Transverse colon (tissue), 4 donors: ENCODE measurements at regions not wholly inside any gene's neighbourhood (a gene's known extent, or its start where the extent isn't known, plus 50 kb on each side); places are given as distances from the start of the nearest gene placed in this dataset.

Source experiments
- DNase-seq: peaks from one replicate; pipeline ENCODE4 v3.0.0-alpha.2; 2019
- H3K27ac ChIP-seq, 4 donors: fragments of 200-600 bp; sonication (generic); 2 replicates each; pipeline ENCODE4 v1.5.1; 2016 to 2018; ENCODE audit warnings: inconsistent platforms in 4 of 4
- H3K27me3 ChIP-seq: fragments of 200-600 bp; sonication (generic); 2 replicates; pipeline ENCODE4 v1.5.1; 2017; ENCODE audit warnings: inconsistent platforms
- H3K36me3 ChIP-seq, 4 donors: fragments of 200-600 bp; sonication (generic); 2 replicates each; pipeline ENCODE4 v1.5.1; 2017 to 2019; ENCODE audit warnings: inconsistent platforms in 4 of 4
- H3K4me1 ChIP-seq, 4 donors: fragments of 200-600 bp; sonication (generic); 2 replicates each; pipeline ENCODE4 v1.5.1; 2017 to 2020; ENCODE audit warnings: inconsistent platforms in 4 of 4
- H3K4me3 ChIP-seq, 4 donors: fragments of 200-600 bp; sonication (generic); 1 replicate in 1 of 4; 2 replicates in 3 of 4; pipeline versions ENCODE4 v1.5.1 to v1.6.1; 2017 to 2019; ENCODE audit warnings: inconsistent platforms in 4 of 4
- H3K9me3 ChIP-seq, 2 donors: fragments of 200-600 bp; sonication (generic); 2 replicates each; pipeline ENCODE4 v1.5.1; 2017 to 2019; ENCODE audit warnings: inconsistent platforms in 2 of 2
- CTCF ChIP-seq, 5 experiments: fragments of 200-600 bp in 3 of 5; fragments of 450-650 bp in 2 of 5; sonication (generic) in 3 of 5; IDR thresholded peaks; 1 replicate in 2 of 5; 2 replicates in 3 of 5; pipeline ENCODE4 v1.5.1; 2016 to 2017; ENCODE audit warnings: antibody characterized with exemption in 5 of 5, inconsistent platforms in 3 of 5, mild to moderate bottlenecking in 2 of 5, moderate library complexity in 1 of 5
- EP300 ChIP-seq: sonication (generic); formaldehyde crosslinking; IDR thresholded peaks from one replicate; pipeline ENCODE4 v1.6.1; 2017; ENCODE audit warnings: antibody characterized with exemption, low read depth
- POLR2A ChIP-seq: fragments of 450-650 bp; IDR thresholded peaks from one replicate; pipeline ENCODE4 v1.6.1; 2016; ENCODE audit warnings: antibody characterized with exemption, mild to moderate bottlenecking, moderate library complexity
- POLR2AphosphoS5 ChIP-seq, 3 donors: sonication (generic); formaldehyde crosslinking; IDR thresholded peaks; one replicate each; pipeline ENCODE4 v1.6.1; 2016; ENCODE audit warnings: antibody characterized with exemption in 3 of 3
- WGBS, 2 donors: methylation state at CpG; one replicate each; pipeline ENCODE4 v1.1.5; 2018; ENCODE audit warnings: low coverage in 1 of 2; 5-methylcytosine and 5-hydroxymethylcytosine counted together
- in situ Hi-C, 4 donors: fragments of 200-750 bp; cut with MboI; loops; one replicate each; pipeline versions ENCODE4 v1.15.0 to v1.15.1; 2017; ENCODE audit warnings: low sequenced_read_pairs in 3 of 4, low pct_ligation_motif_present in 1 of 4, low pct_unique_long_range_greater_than_20kb in 1 of 4
- intact Hi-C: fragments of 100-400 bp; cut with DNase I; formaldehyde crosslinking; loops from one replicate; pipeline ENCODE4 v1.15.1; 2023; ENCODE audit warnings: low total_unique reads

GRCh38 chr3:83230841-83231240 lies 1469.4 kb upstream of the GBE1 start:
- no peak for TF ChIP-seq CTCF (IDR thresholded peaks at IDR 0.05)
- TF ChIP-seq POLR2AphosphoS5 (IDR thresholded peaks at IDR 0.05), result no peak
- no peak for TF ChIP-seq POLR2A
- no peak for TF ChIP-seq EP300
- intact Hi-C loops (no loop called here), in situ Hi-C loops (no loop called here)
- DNase-seq, result no peak
- Histone ChIP-seq H3K4me1 (no peaks in the 10 kb centered on the region), H3K9me3 (peaks cover 0 to 5% of the 10 kb centered on the region in 2 donors), H3K36me3 (no peaks in the 10 kb centered on the region), H3K27me3 (no peaks in the 10 kb centered on the region), H3K27ac (no peak overlapping the region), H3K4me3 (no peak overlapping the region)
- whole genome bisulfite sequencing, 2 donors, result 33 to 50% methylated on average over 3 of the region's 3 CpGs

- 75 to 86% methylated on average over 1 of the region's 1 CpG for WGBS, 2 donors
- Histone ChIP-seq H3K27ac (no peak overlapping the region), H3K4me3 (no peak overlapping the region), H3K4me1 (no peaks in the 10 kb centered on the region), H3K36me3 (no peaks in the 10 kb centered on the region), H3K9me3 (peaks cover 0 to 5% of the 10 kb centered on the region in 2 donors), H3K27me3 (no peaks in the 10 kb centered on the region)
- no peak for DNase-seq
- in situ Hi-C loops (no loop called here), intact Hi-C loops (no loop called here)
- TF ChIP-seq EP300 (no peak), CTCF (IDR thresholded peaks at IDR 0.05) (no peak), POLR2AphosphoS5 (IDR thresholded peaks at IDR 0.05) (no peak), POLR2A (no peak)
Observed at GRCh38 chr3:83230376-83230775, 1468.9 kb upstream of the GBE1 start.

- intact Hi-C loops (no loop called here), in situ Hi-C loops (no loop called here)
- Histone ChIP-seq H3K27me3 (no peaks in the 10 kb centered on the region), H3K27ac (no peak overlapping the region), H3K9me3 (peaks cover 0 to 5% of the 10 kb centered on the region in 2 donors), H3K4me3 (no peak overlapping the region), H3K4me1 (no peaks in the 10 kb centered on the region), H3K36me3 (no peaks in the 10 kb centered on the region)
- 81 to 84% methylated on average over 3 of the region's 3 CpGs for WGBS, 2 donors
- TF ChIP-seq CTCF (IDR thresholded peaks at IDR 0.05) (no peak), POLR2A (no peak), POLR2AphosphoS5 (IDR thresholded peaks at IDR 0.05) (no peak), EP300 (no peak)
- no peak for DNase-seq
Observed at GRCh38 chr3:83226751-83227150, 1465.3 kb upstream of the GBE1 start.

GRCh38 chr3:83224101-83224868 lies 1462.8 kb upstream of the GBE1 start:
- Histone ChIP-seq H3K4me3 (no peak overlapping the region), H3K36me3 (no peaks in the 10 kb centered on the region), H3K27me3 (no peaks in the 10 kb centered on the region), H3K4me1 (no peaks in the 10 kb centered on the region), H3K27ac (no peak overlapping the region), H3K9me3 (peaks cover 0 to 5% of the 10 kb centered on the region in 2 donors)
- in situ Hi-C loops, result no loop called here
- TF ChIP-seq CTCF (IDR thresholded peaks at IDR 0.05) (no peak), POLR2A (no peak), POLR2AphosphoS5 (IDR thresholded peaks at IDR 0.05) (no peak), EP300 (no peak)
- DNase-seq, result no peak
- 83 to 87% methylated on average over 4 to 5 of the region's 5 CpGs for WGBS, 2 donors
- intact Hi-C loops, result no loop called here
